KMS-11 (cell line): ENCODE measurements at regions not wholly inside any gene's neighbourhood (a gene's known extent, or its start where the extent isn't known, plus 50 kb on each side); places are given as distances from the start of the nearest gene placed in this dataset.

Experiments used
- H2AFZ ChIP-seq: fragments of 200-600 bp; sonication (generic); 2 replicates; pipeline ENCODE4 v1.6.1; 2016; ENCODE audit warnings: antibody characterized with exemption, mixed run types, low read depth
- H3K27ac ChIP-seq: fragments of 200-600 bp; sonication (generic); 2 replicates; pipeline ENCODE4 v1.6.1; 2016; ENCODE audit warnings: mild to moderate bottlenecking, mixed run types
- H3K27me3 ChIP-seq: fragments of 200-600 bp; sonication (generic); 2 replicates; pipeline ENCODE4 v1.6.1; 2017; ENCODE audit warnings: mild to moderate bottlenecking, low read depth, mixed run types, moderate library complexity; ENCODE audit not compliant: insufficient read depth
- H3K36me3 ChIP-seq: fragments of 200-600 bp; sonication (generic); 2 replicates; pipeline ENCODE4 v1.6.1; 2017; ENCODE audit warnings: mild to moderate bottlenecking, mixed run types; ENCODE audit not compliant: insufficient read depth
- H3K4me1 ChIP-seq: fragments of 200-600 bp; sonication (generic); 2 replicates; pipeline ENCODE4 v1.6.1; 2016; ENCODE audit warnings: mild to moderate bottlenecking, low read depth, mixed run types; ENCODE audit not compliant: poor library complexity, severe bottlenecking
- H3K4me2 ChIP-seq: fragments of 200-600 bp; sonication (generic); 2 replicates; pipeline ENCODE4 v1.7.0; 2016; ENCODE audit warnings: mild to moderate bottlenecking, mixed run types
- H3K4me3 ChIP-seq: fragments of 200-600 bp; sonication (generic); IDR thresholded peaks from 2 replicates; pipeline ENCODE4 v1.6.1; 2017; ENCODE audit warnings: low read depth, low read length, mixed read lengths; ENCODE audit not compliant: insufficient read depth
- H3K79me2 ChIP-seq: fragments of 200-600 bp; sonication (generic); 2 replicates; pipeline ENCODE4 v1.6.1; 2016; ENCODE audit warnings: low read depth, mixed run types; ENCODE audit not compliant: insufficient read depth
- H3K9ac ChIP-seq: fragments of 200-600 bp; sonication (generic); 2 replicates; pipeline ENCODE4 v1.6.1; 2016; ENCODE audit warnings: mild to moderate bottlenecking, mixed run types
- H4K20me1 ChIP-seq: fragments of 200-600 bp; sonication (generic); 2 replicates; pipeline ENCODE4 v1.6.1; 2016; ENCODE audit warnings: mild to moderate bottlenecking, mixed run types; ENCODE audit not compliant: insufficient read depth
- TF ChIP-seq, protein P1 (sequence below): fragments of 200-600 bp; sonication (generic); conservative IDR thresholded peaks from 2 replicates; pipeline ENCODE4 v1.6.1; 2017; ENCODE audit warnings: low read depth, mild to moderate bottlenecking, antibody characterized with exemption, low read length, moderate library complexity, mixed read lengths

DNA sequence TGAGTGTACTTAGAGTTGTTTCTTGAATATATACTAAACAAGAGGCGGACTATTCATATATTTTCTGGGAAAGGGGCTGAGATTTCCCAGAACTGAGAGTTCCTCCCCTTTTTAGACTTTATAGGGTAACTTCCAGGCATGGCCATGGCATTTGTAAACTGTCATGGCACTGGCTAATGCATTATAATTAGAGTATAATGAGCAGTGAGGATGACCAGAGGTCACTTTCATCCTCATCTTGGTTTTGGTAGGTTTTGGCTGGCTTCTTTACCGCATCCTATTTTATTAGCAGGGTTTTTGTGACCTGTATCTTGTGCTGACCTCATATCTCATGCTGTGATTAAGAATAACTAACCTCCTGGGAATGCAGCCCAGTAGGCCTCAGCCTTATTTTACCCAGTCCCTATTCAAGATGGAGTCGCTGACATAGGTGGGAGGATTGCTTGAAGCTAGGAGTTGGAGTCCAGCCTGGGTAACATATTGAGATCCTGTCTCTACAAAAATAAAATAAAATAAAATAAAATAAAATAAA, 91.4 kb downstream of the MOBP start:
- Histone ChIP-seq H3K27ac (no peak overlapping the region), H3K4me3 (no peak overlapping the region), H3K27me3 (no peaks in the 10 kb centered on the region), H2AFZ (no peak overlapping the region), H3K9ac (no peak overlapping the region), H3K4me2 (no peak overlapping the region), H3K36me3 (no peaks in the 10 kb centered on the region), H4K20me1 (no peaks in the 10 kb centered on the region), H3K4me1 (no peaks in the 10 kb centered on the region), H3K79me2 (no peaks in the 10 kb centered on the region)
- TF ChIP-seq, protein P1, sequence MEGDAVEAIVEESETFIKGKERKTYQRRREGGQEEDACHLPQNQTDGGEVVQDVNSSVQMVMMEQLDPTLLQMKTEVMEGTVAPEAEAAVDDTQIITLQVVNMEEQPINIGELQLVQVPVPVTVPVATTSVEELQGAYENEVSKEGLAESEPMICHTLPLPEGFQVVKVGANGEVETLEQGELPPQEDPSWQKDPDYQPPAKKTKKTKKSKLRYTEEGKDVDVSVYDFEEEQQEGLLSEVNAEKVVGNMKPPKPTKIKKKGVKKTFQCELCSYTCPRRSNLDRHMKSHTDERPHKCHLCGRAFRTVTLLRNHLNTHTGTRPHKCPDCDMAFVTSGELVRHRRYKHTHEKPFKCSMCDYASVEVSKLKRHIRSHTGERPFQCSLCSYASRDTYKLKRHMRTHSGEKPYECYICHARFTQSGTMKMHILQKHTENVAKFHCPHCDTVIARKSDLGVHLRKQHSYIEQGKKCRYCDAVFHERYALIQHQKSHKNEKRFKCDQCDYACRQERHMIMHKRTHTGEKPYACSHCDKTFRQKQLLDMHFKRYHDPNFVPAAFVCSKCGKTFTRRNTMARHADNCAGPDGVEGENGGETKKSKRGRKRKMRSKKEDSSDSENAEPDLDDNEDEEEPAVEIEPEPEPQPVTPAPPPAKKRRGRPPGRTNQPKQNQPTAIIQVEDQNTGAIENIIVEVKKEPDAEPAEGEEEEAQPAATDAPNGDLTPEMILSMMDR, result no peak

DNA sequence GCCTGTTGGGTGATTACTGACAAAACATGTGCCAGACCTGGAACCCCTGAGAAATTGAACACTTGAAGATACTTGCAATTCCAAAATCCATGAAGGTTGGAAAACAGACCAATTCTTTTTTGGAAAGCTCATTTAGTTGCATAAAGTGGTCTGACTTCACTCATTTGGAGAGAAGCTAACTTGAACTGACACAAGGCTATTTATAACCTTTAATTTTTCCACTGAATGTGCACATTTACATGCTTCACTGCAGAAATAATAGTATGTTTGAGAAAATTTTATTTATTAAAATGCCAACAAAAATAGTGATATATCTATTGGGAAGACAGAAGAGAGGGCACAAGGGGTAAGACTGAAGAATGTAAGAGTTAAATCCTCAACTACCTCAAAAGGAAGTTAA, 92.1 kb downstream of the MOBP start:
- no peak overlapping the region for H3K4me3 ChIP-seq
- H3K36me3 ChIP-seq, result no peaks in the 10 kb centered on the region
- H3K4me1 ChIP-seq, result no peaks in the 10 kb centered on the region
- H2AFZ ChIP-seq, result no peak overlapping the region
- H3K4me2 ChIP-seq, result no peak overlapping the region
- no peak overlapping the region for H3K9ac ChIP-seq
- H4K20me1 ChIP-seq, result no peaks in the 10 kb centered on the region
- H3K27ac ChIP-seq, result no peak overlapping the region
- TF ChIP-seq, protein P1, result no peak
- H3K27me3 ChIP-seq, result no peaks in the 10 kb centered on the region
- no peaks in the 10 kb centered on the region for H3K79me2 ChIP-seq

DNA sequence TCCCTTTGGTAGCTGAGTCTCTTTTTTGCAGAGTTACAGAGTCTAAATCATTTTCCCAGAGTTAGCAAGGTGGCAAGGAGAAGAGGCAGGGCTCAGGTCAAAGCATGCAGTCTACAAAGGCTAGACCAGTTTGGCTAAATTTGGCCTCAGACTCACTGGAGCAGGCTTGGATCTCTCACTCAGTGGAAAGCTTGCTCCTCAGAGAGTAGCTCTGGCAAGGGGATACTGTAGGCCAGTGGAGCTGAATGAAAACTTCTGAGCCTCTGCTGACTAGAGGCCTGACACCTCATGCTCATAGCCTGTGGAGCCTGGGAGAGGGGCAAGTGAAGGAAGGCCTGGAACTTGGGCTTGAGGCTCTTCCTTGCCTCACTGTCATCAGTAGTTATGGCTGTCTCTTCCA, 101.0 kb downstream of the MOBP start:
- no peak overlapping the region for H3K4me2 ChIP-seq
- H3K27ac ChIP-seq, result no peak overlapping the region
- H3K79me2 ChIP-seq, result no peaks in the 10 kb centered on the region
- H3K4me3 ChIP-seq, result no peak overlapping the region
- TF ChIP-seq, protein P1, result no peak
- H4K20me1 ChIP-seq, result no peaks in the 10 kb centered on the region
- H3K27me3 ChIP-seq, result no peaks in the 10 kb centered on the region
- H2AFZ ChIP-seq, result no peak overlapping the region
- no peaks in the 10 kb centered on the region for H3K4me1 ChIP-seq
- H3K36me3 ChIP-seq, result no peaks in the 10 kb centered on the region
- no peak overlapping the region for H3K9ac ChIP-seq

DNA sequence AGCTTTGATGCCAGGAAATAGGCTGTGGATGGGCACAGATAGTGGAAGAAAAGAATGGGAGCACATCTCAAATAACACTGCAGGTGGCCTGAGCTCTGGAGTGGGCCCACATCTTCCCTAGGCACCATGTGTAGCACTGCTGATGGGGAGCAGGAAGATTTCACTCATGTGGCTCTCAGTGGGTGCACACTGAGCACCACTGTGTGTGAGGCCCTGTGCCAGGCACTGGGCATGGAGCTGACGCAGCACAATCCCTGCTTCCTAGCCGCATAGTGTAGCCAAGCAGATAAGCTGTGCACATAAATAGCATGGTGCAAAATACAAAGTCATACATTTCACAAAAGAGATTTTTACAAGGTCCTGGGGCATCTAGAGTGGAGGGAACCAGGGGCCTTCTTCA, 101.6 kb downstream of the MOBP start:
- Histone ChIP-seq H3K36me3 (no peaks in the 10 kb centered on the region), H3K27me3 (no peaks in the 10 kb centered on the region), H3K79me2 (no peaks in the 10 kb centered on the region), H3K4me2 (no peak overlapping the region), H3K4me1 (no peaks in the 10 kb centered on the region), H4K20me1 (no peaks in the 10 kb centered on the region), H3K4me3 (no peak overlapping the region), H3K27ac (no peak overlapping the region), H3K9ac (no peak overlapping the region), H2AFZ (no peak overlapping the region)
- TF ChIP-seq, protein P1, result no peak
